IMR-90 (cell line): ENCODE measurements at regions not wholly inside any gene's neighbourhood (a gene's known extent, or its start where the extent isn't known, plus 50 kb on each side); places are given as distances from the start of the nearest gene placed in this dataset.

Experiments used
- ATAC-seq: fragments of 200-7000 bp; cut with Tn5 transposase; 2 replicates; pipeline ENCODE4 v1.9.1; 2020; ENCODE audit warnings: low read depth, mild to moderate bottlenecking, moderate library complexity
- BruUV-seq: library from RNA; stranded (reverse); fragments of 400-500 nt; replicated peaks from 2 replicates; lab custom pipeline; 2021; lab: Mats Ljungman, UMichigan
- CTCF ChIA-PET: fragments of 300-600 bp; formaldehyde crosslinking; extraction: SDS; loops from one replicate; lab custom pipeline; 2021; ENCODE audit warnings: antibody characterized with exemption; lab: Yijun Ruan, JAX
- POLR2A ChIA-PET: fragments of 300-600 bp; sonication (Branson Sonifier 250); formaldehyde crosslinking; loops from one replicate; lab custom pipeline; 2022; ENCODE audit warnings: antibody characterized with exemption; ENCODE audit not compliant: unreplicated experiment; lab: Charles Lee
- DNase-seq: peaks from one replicate; pipeline ENCODE4 v3.0.0; 2013
- H2AFZ ChIP-seq: replicated peaks from 2 replicates; pipeline ENCODE3; 2013; ENCODE audit warnings: low read length, mild to moderate bottlenecking; ENCODE audit not compliant: poor library complexity
- H2AK5ac ChIP-seq: 2 replicates; pipeline ENCODE4 v1.6.1; 2013; ENCODE audit warnings: low read depth, low read length, inconsistent platforms
- H2AK9ac ChIP-seq: replicated peaks from 2 replicates; pipeline ENCODE3; 2013; ENCODE audit warnings: mild to moderate bottlenecking, low read depth, low read length, moderate library complexity; ENCODE audit not compliant: poor library complexity
- H2BK120ac ChIP-seq: 2 replicates; pipeline ENCODE4 v1.6.1; 2013; ENCODE audit warnings: low read depth, low read length, inconsistent platforms
- H2BK15ac ChIP-seq: 3 replicates; pipeline ENCODE4 v1.6.1; 2013; ENCODE audit warnings: low read depth, low read length, inconsistent platforms
- H2BK20ac ChIP-seq: 2 replicates; pipeline ENCODE4 v1.6.1; 2013; ENCODE audit warnings: low read depth, mild to moderate bottlenecking, inconsistent platforms, low read length, moderate library complexity
- H2BK5ac ChIP-seq: 2 replicates; pipeline ENCODE4 v1.6.1; 2013; ENCODE audit warnings: mild to moderate bottlenecking, low read depth, low read length, inconsistent platforms; ENCODE audit not compliant: poor library complexity, severe bottlenecking
- H3K14ac ChIP-seq: replicated peaks from 2 replicates; pipeline ENCODE4 v1.6.1; 2013; ENCODE audit warnings: low read depth, low read length, inconsistent platforms
- H3K18ac ChIP-seq: 2 replicates; pipeline ENCODE4 v1.6.1; 2013; ENCODE audit warnings: low read depth, low read length, control low read depth
- H3K23ac ChIP-seq: 2 replicates; pipeline ENCODE4 v1.6.1; 2013; ENCODE audit warnings: low read depth, low read length, inconsistent platforms
- H3K27ac ChIP-seq: 2 replicates; pipeline ENCODE4 v1.5.1; 2013; ENCODE audit warnings: mild to moderate bottlenecking, control low read depth, low read length; ENCODE audit not compliant: insufficient read depth
- H3K27me3 ChIP-seq: 2 replicates; pipeline ENCODE4 v1.6.1; 2013; ENCODE audit warnings: low read length; ENCODE audit not compliant: control insufficient read depth, insufficient read depth
- H3K36me3 ChIP-seq: 2 replicates; pipeline ENCODE4 v1.6.1; 2013; ENCODE audit warnings: low read length, mixed read lengths; ENCODE audit not compliant: control insufficient read depth, insufficient read depth
- H3K4ac ChIP-seq: 2 replicates; pipeline ENCODE4 v1.6.1; 2013; ENCODE audit warnings: low read depth, low read length, inconsistent platforms
- H3K4me1 ChIP-seq: 2 replicates; pipeline ENCODE4 v1.6.1; 2013; ENCODE audit warnings: low read length, mixed read lengths; ENCODE audit not compliant: control insufficient read depth, insufficient read depth
- H3K4me2 ChIP-seq: 2 replicates; pipeline ENCODE4 v1.6.1; 2013; ENCODE audit warnings: low read depth, mild to moderate bottlenecking, control low read depth, low read length, moderate library complexity
- H3K4me3 ChIP-seq: 2 replicates; pipeline ENCODE4 v1.5.1; 2013; ENCODE audit warnings: low read depth, mild to moderate bottlenecking, control low read depth, low read length, moderate library complexity; ENCODE audit not compliant: insufficient read depth
- H3K56ac ChIP-seq: 2 replicates; pipeline ENCODE4 v1.6.1; 2013; ENCODE audit warnings: low read length, inconsistent platforms; ENCODE audit not compliant: insufficient read depth; ENCODE audit errors: extremely low read depth
- H3K79me1 ChIP-seq, 2 experiments: 2 replicates each; pipeline ENCODE4 v1.6.1; 2013; ENCODE audit warnings: low read length in 2 of 2, inconsistent platforms in 1 of 2, low read depth in 1 of 2
- H3K9ac ChIP-seq: 2 replicates; pipeline ENCODE4 v1.6.1; 2013; ENCODE audit warnings: low read depth, low read length, control low read depth
- H3K9me1 ChIP-seq: 2 replicates; pipeline ENCODE4 v1.6.1; 2013; ENCODE audit warnings: low read length, inconsistent platforms; ENCODE audit not compliant: insufficient read depth
- H3K9me3 ChIP-seq: 2 replicates; pipeline ENCODE4 v1.6.1; 2013; ENCODE audit warnings: low read length; ENCODE audit not compliant: control insufficient read depth, insufficient read depth
- H4K20me1 ChIP-seq: 2 replicates; pipeline ENCODE4 v1.6.1; 2013; ENCODE audit warnings: low read length, inconsistent platforms; ENCODE audit not compliant: insufficient read depth
- H4K5ac ChIP-seq: 2 replicates; pipeline ENCODE4 v1.6.1; 2013; ENCODE audit warnings: mild to moderate bottlenecking, low read depth, low read length, control low read depth
- H4K8ac ChIP-seq, 2 experiments: 2 replicates each; pipeline ENCODE4 v1.6.1; 2013; ENCODE audit warnings: low read depth in 2 of 2, low read length in 2 of 2, control low read depth in 1 of 2, inconsistent platforms in 1 of 2
- H4K91ac ChIP-seq: 2 replicates; pipeline ENCODE4 v1.6.1; 2013; ENCODE audit warnings: low read depth, low read length, inconsistent platforms; ENCODE audit not compliant: insufficient read depth
- CEBPB ChIP-seq: IDR thresholded peaks from 2 replicates; pipeline ENCODE4 v1.6.1; 2012; ENCODE audit warnings: low read depth, low read length, improper control_type of control experiment
- CHD1 ChIP-seq: IDR thresholded peaks from 2 replicates; pipeline ENCODE4 v1.6.1; 2012; ENCODE audit warnings: low read depth, low read length, improper control_type of control experiment
- CTCF ChIP-seq: conservative IDR thresholded peaks from 2 replicates; pipeline ENCODE4 v1.5.1; 2012; ENCODE audit warnings: mild to moderate bottlenecking, low read depth, low read length, improper control_type of control experiment
- ELK1 ChIP-seq: fragments of 150-350 bp; IDR thresholded peaks from 2 replicates; pipeline ENCODE4 v1.6.1; 2016; ENCODE audit warnings: low read depth, mild to moderate bottlenecking, low read length, moderate library complexity, borderline replicate concordance
- FOS ChIP-seq: fragments of 150-350 bp; IDR thresholded peaks from 2 replicates; pipeline ENCODE4 v1.6.1; 2016; ENCODE audit warnings: low read depth, low read length
- MAFK ChIP-seq: IDR thresholded peaks from 2 replicates; pipeline ENCODE4 v1.6.1; 2012; ENCODE audit warnings: low read depth, low read length, improper control_type of control experiment
- MAZ ChIP-seq: IDR thresholded peaks from 2 replicates; pipeline ENCODE4 v1.6.1; 2012; ENCODE audit warnings: low read depth, mild to moderate bottlenecking, low read length, improper control_type of control experiment, moderate library complexity, borderline replicate concordance
- MXI1 ChIP-seq: IDR thresholded peaks from 2 replicates; pipeline ENCODE4 v1.6.1; 2012; ENCODE audit warnings: low read depth, mild to moderate bottlenecking, low read length, moderate library complexity, borderline replicate concordance
- NFE2L2 ChIP-seq: fragments of 150-350 bp; IDR thresholded peaks from 2 replicates; pipeline ENCODE4 v1.6.1; 2016; ENCODE audit warnings: low read depth, mild to moderate bottlenecking, low read length
- POLR2A ChIP-seq: IDR thresholded peaks from 2 replicates; pipeline ENCODE4 v1.6.1; 2012; ENCODE audit warnings: mild to moderate bottlenecking, low read depth, low read length
- RAD21 ChIP-seq: IDR thresholded peaks from 2 replicates; pipeline ENCODE4 v1.6.1; 2012; ENCODE audit warnings: low read length, improper control_type of control experiment
- RCOR1 ChIP-seq: IDR thresholded peaks from 2 replicates; pipeline ENCODE4 v1.6.1; 2012; ENCODE audit warnings: mild to moderate bottlenecking, low read length, improper control_type of control experiment; ENCODE audit not compliant: insufficient replicate concordance
- RFX5 ChIP-seq: IDR thresholded peaks from 2 replicates; pipeline ENCODE4 v1.8.0; 2012; ENCODE audit warnings: low read depth, mild to moderate bottlenecking, low read length, moderate library complexity
- SMC3 ChIP-seq: fragments of 150-350 bp; IDR thresholded peaks from 2 replicates; pipeline ENCODE4 v1.6.1; 2016; ENCODE audit warnings: low read depth, mild to moderate bottlenecking, antibody characterized with exemption, low read length, moderate library complexity
- USF2 ChIP-seq: fragments of 150-350 bp; IDR thresholded peaks from 2 replicates; pipeline ENCODE4 v1.6.1; 2017; ENCODE audit warnings: mild to moderate bottlenecking, antibody characterized with exemption, low read length, low read depth
- WGBS, 2 experiments: methylation state at CpG; one replicate each; pipeline versions ENCODE4 v1.1.5 to v1.1.7; 2013; ENCODE audit warnings: missing lambda C conversion rate in 2 of 2; ENCODE audit not compliant: insufficient read length in 1 of 2; ENCODE audit errors: extremely low coverage in 2 of 2; 5-methylcytosine and 5-hydroxymethylcytosine counted together
- dilution Hi-C: fragments of 300-500 bp; cut with HindIII; formaldehyde crosslinking; loops from one replicate; pipeline ENCODE4 v1.14.3; 2018; ENCODE audit warnings: low sequenced_read_pairs; ENCODE audit not compliant: unreplicated experiment
- in situ Hi-C: fragments of 300-500 bp; cut with MboI; formaldehyde crosslinking; loops from 3 replicates; pipeline ENCODE4 v1.14.3; 2019; ENCODE audit warnings: low sequenced_read_pairs, inconsistent platforms, mixed read lengths
- intact Hi-C: fragments of 100-400 bp; cut with micrococcal nuclease; formaldehyde crosslinking; loops from 2 replicates; pipeline ENCODE4 v1.10.0; 2022

DNA sequence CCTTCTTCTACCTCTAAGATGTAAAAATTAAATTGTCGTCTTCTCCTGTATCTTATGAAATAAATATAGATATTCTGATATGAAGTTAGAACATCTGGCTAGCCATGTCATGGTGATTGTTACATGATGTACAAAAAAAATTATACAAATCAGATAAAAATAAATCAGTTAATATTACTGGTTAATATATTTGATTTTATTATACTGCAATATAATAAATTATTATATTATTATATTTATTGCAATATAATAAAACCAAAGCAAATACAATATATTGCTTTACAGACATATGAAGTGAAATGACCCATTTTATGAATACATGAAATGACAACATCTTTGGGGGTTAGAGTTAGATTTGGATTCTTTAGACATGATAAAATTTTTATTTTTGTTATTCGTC is 72.3 kb upstream of the NAALADL2 start:
- Histone ChIP-seq H2BK120ac (no peak overlapping the region), H2AK5ac (no peak overlapping the region), H3K4me1 (no peaks in the 10 kb centered on the region), H3K14ac (no peak overlapping the region), H4K5ac (no peak overlapping the region), H3K9me1 (0 out of 2 replicates have a peak, but pooled peaks cover 2% of the 10 kb centered on the region), H3K27me3 (no peaks in the 10 kb centered on the region), H3K9me3 (no peaks in the 10 kb centered on the region), H3K23ac (no peak overlapping the region), H3K79me1 (no peaks in the 10 kb centered on the region), H4K20me1 (no peaks in the 10 kb centered on the region), H4K8ac (no peak overlapping the region), H3K4me3 (no peak overlapping the region), H4K91ac (no peak overlapping the region), H2AK9ac (no peak overlapping the region), H3K36me3 (no peaks in the 10 kb centered on the region), H2AFZ (no peak overlapping the region), H3K18ac (no peak overlapping the region), H3K27ac (no peak overlapping the region), H3K4ac (no peak overlapping the region), H2BK15ac (no peak overlapping the region), H2BK20ac (no peak overlapping the region), H2BK5ac (no peak overlapping the region), H3K56ac (no peak overlapping the region), H3K9ac (no peak overlapping the region), H3K4me2 (no peak overlapping the region)
- no CpG with 5 or more reads among the region's 2 CpGs for WGBS, 2 experiments
- dilution Hi-C loops (no loop called here), intact Hi-C loops (loop anchor here (10.0 kb wide), 1 partner anchor 342 kb away; no protein-coding TSS in a partner anchor), in situ Hi-C loops (no loop called here)
- ChIA-PET POLR2A (no interaction called here), CTCF (no interaction called here)
- BruUV-seq: no TSS peak
- TF ChIP-seq ELK1 (no peak), FOS (no peak), CTCF (no peak), SMC3 (no peak), RCOR1 (no peak), MAFK (no peak), USF2 (no peak), CHD1 (no peak), POLR2A (no peak), RAD21 (no peak), MXI1 (no peak), RFX5 (no peak), NFE2L2 (no peak), CEBPB (no peak), MAZ (no peak)
- ATAC-seq (no peak), DNase-seq (no peak)
